Activated naive CD8-positive, alpha-beta T cell treated with anti-CD3 and anti-CD28 coated beads, Interleukin-2, amount 50 U/mL, for 16 hours (primary cell): ENCODE measurements at regions not wholly inside any gene's neighbourhood (a gene's known extent, or its start where the extent isn't known, plus 50 kb on each side); places are given as distances from the start of the nearest gene placed in this dataset.
"Not testable (repeated sequence)": the region's sequence is repeated elsewhere in the genome, so short reads cannot be mapped to it uniquely, and the experiment has no call there.

Experiments used
- DNase-seq: peaks from one replicate; pipeline ENCODE4 v3.0.0-alpha.2; 2020; ENCODE audit warnings: low read depth, low spot score

- no peak for DNase-seq
Measured at GRCh38 chr1:55311057-55311641, 96.0 kb upstream of the USP24 start.

GRCh38 chr1:55310505-55310971 lies 95.4 kb upstream of the USP24 start:
- no peak for DNase-seq

- DNase-seq = no peak
Measured at GRCh38 chr1:55309786-55310504, 94.8 kb upstream of the USP24 start.

GRCh38 chr1:55309053-55309452 lies 93.9 kb upstream of the USP24 start:
- no peak for DNase-seq

- no peak for DNase-seq
Measured at GRCh38 chr1:55305735-55306134, 90.6 kb upstream of the USP24 start.

GRCh38 chr1:55304229-55304740 lies 89.1 kb upstream of the USP24 start:
- no peak for DNase-seq

- DNase-seq = no peak
Measured at GRCh38 chr1:55302972-55303371, 87.8 kb upstream of the USP24 start.

- DNase-seq = no peak
Measured at GRCh38 chr1:55301912-55302311, 86.7 kb upstream of the USP24 start.

GRCh38 chr1:55300975-55301374 lies 85.8 kb upstream of the USP24 start:
- no peak for DNase-seq

GRCh38 chr1:55298167-55298894 lies 83.2 kb upstream of the USP24 start:
- DNase-seq = no peak

- DNase-seq = not testable (repeated sequence)
Measured at GRCh38 chr1:55296247-55296646, 81.1 kb upstream of the USP24 start.

- no peak for DNase-seq
Measured at GRCh38 chr1:55289614-55290013, 74.5 kb upstream of the USP24 start.

- DNase-seq = no peak
Measured at GRCh38 chr1:55289042-55289441, 73.9 kb upstream of the USP24 start.

GRCh38 chr1:55288245-55288644 lies 73.1 kb upstream of the USP24 start:
- no peak for DNase-seq

- no peak for DNase-seq
Measured at GRCh38 chr1:55287723-55288122, 72.6 kb upstream of the USP24 start.

- DNase-seq = no peak
Measured at GRCh38 chr1:55286856-55287602, 71.9 kb upstream of the USP24 start.

GRCh38 chr1:55285834-55286233 lies 70.7 kb upstream of the USP24 start:
- no peak for DNase-seq

- DNase-seq = no peak
Measured at GRCh38 chr1:55284856-55285255, 69.7 kb upstream of the USP24 start.

- no peak for DNase-seq
Measured at GRCh38 chr1:55282058-55282457, 66.9 kb upstream of the USP24 start.

- DNase-seq = no peak
Measured at GRCh38 chr1:55280731-55281130, 65.6 kb upstream of the USP24 start.

- DNase-seq = no peak
Measured at GRCh38 chr1:55279627-55280026, 64.5 kb upstream of the USP24 start.

- DNase-seq = no peak
Measured at GRCh38 chr1:55278378-55278777, 63.2 kb upstream of the USP24 start.
